Esophagus squamous epithelium (tissue), 4 donors: ENCODE measurements at regions not wholly inside any gene's neighbourhood (a gene's known extent, or its start where the extent isn't known, plus 50 kb on each side); places are given as distances from the start of the nearest gene placed in this dataset.

Experiments
- POLR2A ChIP-seq, 4 donors: fragments of 450-650 bp; IDR thresholded peaks; one replicate each; pipeline ENCODE4 v1.6.1; 2017; ENCODE audit warnings: antibody characterized with exemption in 4 of 4, mild to moderate bottlenecking in 4 of 4, moderate library complexity in 3 of 4
- TF ChIP-seq, protein P1 (sequence below), 6 experiments: fragments of 450-650 bp in 4 of 6; fragments of 200-600 bp in 2 of 6; sonication (generic) in 2 of 6; IDR thresholded peaks; one replicate each; pipeline ENCODE4 v1.5.1; 2016 to 2019; ENCODE audit warnings: antibody characterized with exemption in 6 of 6, mild to moderate bottlenecking in 4 of 6, moderate library complexity in 4 of 6

DNA sequence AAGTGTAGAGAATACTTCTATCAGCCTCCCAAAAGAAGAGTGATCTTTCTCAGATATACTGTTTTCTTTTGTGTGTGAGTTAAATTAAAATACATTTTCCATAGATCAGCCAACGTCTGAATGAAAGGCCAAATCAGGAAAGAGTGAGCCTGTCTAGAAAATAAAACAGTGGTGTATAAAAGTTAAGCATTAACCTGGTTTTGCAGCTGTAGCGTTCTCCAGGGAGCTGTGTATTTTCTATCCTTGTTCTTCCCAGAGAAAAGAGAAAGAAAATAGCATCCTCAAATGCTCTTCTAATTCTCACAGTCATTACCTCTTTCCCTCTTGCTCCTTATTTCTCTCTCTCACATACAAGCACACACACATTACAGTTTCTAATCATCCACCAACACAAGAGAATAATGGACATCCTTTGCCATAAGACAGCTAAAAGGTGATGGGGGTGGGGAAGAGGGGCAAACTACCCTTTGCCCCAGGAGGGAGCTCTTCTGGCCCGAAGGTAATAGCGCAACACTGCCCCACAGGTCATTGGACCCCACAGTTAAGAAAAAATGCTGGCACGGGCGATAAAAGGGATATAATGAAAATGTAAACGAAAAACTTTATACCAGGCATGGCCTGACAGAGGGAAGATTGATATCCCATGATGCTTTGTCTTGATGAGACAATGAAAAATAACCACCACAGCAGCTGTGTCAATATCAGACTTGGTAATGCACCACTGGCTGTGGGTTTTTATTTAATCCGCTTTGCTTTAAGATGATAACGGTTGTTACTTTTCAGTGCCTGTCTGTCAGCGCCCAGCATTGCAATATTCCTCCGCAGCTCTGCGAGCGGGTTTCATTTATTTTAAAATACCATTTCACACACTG is 150.3 kb downstream of the NUF2 start:
- TF ChIP-seq, protein P1, sequence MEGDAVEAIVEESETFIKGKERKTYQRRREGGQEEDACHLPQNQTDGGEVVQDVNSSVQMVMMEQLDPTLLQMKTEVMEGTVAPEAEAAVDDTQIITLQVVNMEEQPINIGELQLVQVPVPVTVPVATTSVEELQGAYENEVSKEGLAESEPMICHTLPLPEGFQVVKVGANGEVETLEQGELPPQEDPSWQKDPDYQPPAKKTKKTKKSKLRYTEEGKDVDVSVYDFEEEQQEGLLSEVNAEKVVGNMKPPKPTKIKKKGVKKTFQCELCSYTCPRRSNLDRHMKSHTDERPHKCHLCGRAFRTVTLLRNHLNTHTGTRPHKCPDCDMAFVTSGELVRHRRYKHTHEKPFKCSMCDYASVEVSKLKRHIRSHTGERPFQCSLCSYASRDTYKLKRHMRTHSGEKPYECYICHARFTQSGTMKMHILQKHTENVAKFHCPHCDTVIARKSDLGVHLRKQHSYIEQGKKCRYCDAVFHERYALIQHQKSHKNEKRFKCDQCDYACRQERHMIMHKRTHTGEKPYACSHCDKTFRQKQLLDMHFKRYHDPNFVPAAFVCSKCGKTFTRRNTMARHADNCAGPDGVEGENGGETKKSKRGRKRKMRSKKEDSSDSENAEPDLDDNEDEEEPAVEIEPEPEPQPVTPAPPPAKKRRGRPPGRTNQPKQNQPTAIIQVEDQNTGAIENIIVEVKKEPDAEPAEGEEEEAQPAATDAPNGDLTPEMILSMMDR (IDR thresholded peaks at IDR 0.05), result no peak
- no peak for TF ChIP-seq POLR2A (IDR thresholded peaks at IDR 0.05)
